22Rv1 (cell line): ENCODE measurements at regions not wholly inside any gene's neighbourhood (a gene's known extent, or its start where the extent isn't known, plus 50 kb on each side); places are given as distances from the start of the nearest gene placed in this dataset.

ENCODE experiments used
- ZFX ChIP-seq: fragments of 450-650 bp; IDR thresholded peaks from 2 replicates; pipeline ENCODE4 v1.6.1; 2017; ENCODE audit warnings: antibody characterized with exemption, borderline replicate concordance
- TF ChIP-seq, protein P1 (sequence below): fragments of 450-650 bp; IDR thresholded peaks from 2 replicates; pipeline ENCODE4 v1.5.1; 2017; ENCODE audit warnings: mild to moderate bottlenecking

DNA sequence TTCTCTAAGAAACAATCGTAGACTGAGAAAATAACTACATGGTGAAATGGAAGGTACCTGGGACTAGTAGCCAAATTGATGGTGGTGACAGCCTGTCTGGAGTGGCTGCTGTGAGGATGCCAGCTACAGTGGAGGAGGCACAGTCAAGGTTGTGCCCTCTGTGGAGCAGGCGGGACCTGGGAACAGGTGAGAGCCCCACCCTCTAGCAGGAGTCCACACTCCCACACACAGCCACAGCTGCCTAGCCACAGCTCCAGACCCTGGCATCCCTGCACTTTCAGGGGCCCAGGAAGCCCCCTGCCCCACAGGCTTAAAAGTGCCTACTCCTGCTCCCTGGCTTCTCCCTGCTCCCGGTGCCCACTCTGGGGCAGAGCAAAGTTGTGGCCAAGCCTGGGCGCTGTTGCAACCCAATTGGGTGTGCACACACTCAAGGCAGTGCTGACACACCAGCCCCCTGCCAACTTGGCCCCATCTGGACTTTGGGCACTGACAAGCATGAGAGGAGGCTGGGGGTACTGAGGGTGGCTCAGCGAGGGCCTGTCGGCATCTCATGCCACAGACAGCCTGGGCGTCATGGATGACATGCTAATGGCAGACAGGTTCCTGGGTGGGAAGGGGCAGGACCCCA is 548.7 kb downstream of the TBC1D32 start:
- TF ChIP-seq, protein P1, sequence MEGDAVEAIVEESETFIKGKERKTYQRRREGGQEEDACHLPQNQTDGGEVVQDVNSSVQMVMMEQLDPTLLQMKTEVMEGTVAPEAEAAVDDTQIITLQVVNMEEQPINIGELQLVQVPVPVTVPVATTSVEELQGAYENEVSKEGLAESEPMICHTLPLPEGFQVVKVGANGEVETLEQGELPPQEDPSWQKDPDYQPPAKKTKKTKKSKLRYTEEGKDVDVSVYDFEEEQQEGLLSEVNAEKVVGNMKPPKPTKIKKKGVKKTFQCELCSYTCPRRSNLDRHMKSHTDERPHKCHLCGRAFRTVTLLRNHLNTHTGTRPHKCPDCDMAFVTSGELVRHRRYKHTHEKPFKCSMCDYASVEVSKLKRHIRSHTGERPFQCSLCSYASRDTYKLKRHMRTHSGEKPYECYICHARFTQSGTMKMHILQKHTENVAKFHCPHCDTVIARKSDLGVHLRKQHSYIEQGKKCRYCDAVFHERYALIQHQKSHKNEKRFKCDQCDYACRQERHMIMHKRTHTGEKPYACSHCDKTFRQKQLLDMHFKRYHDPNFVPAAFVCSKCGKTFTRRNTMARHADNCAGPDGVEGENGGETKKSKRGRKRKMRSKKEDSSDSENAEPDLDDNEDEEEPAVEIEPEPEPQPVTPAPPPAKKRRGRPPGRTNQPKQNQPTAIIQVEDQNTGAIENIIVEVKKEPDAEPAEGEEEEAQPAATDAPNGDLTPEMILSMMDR, result no peak
- TF ChIP-seq ZFX, result no peak
